PC-9 (cell line): ENCODE measurements at regions not wholly inside any gene's neighbourhood (a gene's known extent, or its start where the extent isn't known, plus 50 kb on each side); places are given as distances from the start of the nearest gene placed in this dataset.
A peak's percentile ranks its signal among the peaks of the same experiment; 100 is the strongest.

Source experiments
- BruUV-seq: library from RNA; stranded (reverse); fragments of 400-500 nt; replicated peaks from 2 replicates; lab custom pipeline; 2021; lab: Mats Ljungman, UMichigan
- CTCF ChIA-PET: fragments of 300-600 bp; sonication (Branson Sonifier 250); formaldehyde crosslinking; loops from one replicate; lab custom pipeline; 2022; ENCODE audit warnings: antibody characterized with exemption; lab: Charles Lee
- POLR2A ChIA-PET: fragments of 300-600 bp; sonication (Branson Sonifier 250); formaldehyde crosslinking; loops from one replicate; lab custom pipeline; 2022; ENCODE audit warnings: antibody characterized with exemption; ENCODE audit not compliant: unreplicated experiment; lab: Charles Lee
- DNase-seq, 2 experiments: peaks; one replicate each; pipeline versions ENCODE4 v3.0.0 to v3.0.0-alpha.2; 2015 to 2022; ENCODE audit warnings: mixed read lengths in 1 of 2
- H2AFZ ChIP-seq: fragments of 200-600 bp; sonication (generic); 2 replicates; pipeline ENCODE4 v1.8.1; 2017; ENCODE audit warnings: antibody characterized with exemption
- H3F3A ChIP-seq: fragments of 200-600 bp; sonication (generic); 2 replicates; pipeline ENCODE4 v1.8.1; 2017; ENCODE audit warnings: antibody characterized with exemption, mild to moderate bottlenecking, low read depth; ENCODE audit not compliant: insufficient read depth
- H3K27ac ChIP-seq: fragments of 200-600 bp; sonication (generic); 2 replicates; pipeline ENCODE4 v1.6.1; 2016; ENCODE audit warnings: mixed run types
- H3K27me3 ChIP-seq: fragments of 200-600 bp; sonication (generic); 2 replicates; pipeline ENCODE4 v1.6.1; 2016; ENCODE audit warnings: low read depth, mixed run types; ENCODE audit not compliant: insufficient read depth
- H3K36me3 ChIP-seq: fragments of 200-600 bp; sonication (generic); 2 replicates; pipeline ENCODE4 v1.6.1; 2016; ENCODE audit warnings: low read depth, mixed run types
- H3K4me1 ChIP-seq: fragments of 200-600 bp; sonication (generic); replicated peaks from 2 replicates; pipeline ENCODE4 v1.6.1; 2016; ENCODE audit warnings: mixed run types; ENCODE audit not compliant: insufficient read depth
- H3K4me2 ChIP-seq: fragments of 200-600 bp; sonication (generic); 2 replicates; pipeline ENCODE4 v1.6.1; 2017; ENCODE audit warnings: mixed run types
- H3K4me3 ChIP-seq: fragments of 200-600 bp; sonication (generic); 2 replicates; pipeline ENCODE4 v1.6.1; 2016; ENCODE audit warnings: mixed run types
- H3K79me2 ChIP-seq: fragments of 200-600 bp; sonication (generic); 2 replicates; pipeline ENCODE4 v1.6.1; 2017; ENCODE audit warnings: low read depth, mixed run types
- H3K9me2 ChIP-seq: fragments of 200-600 bp; sonication (generic); 2 replicates; pipeline ENCODE4 v1.8.1; 2017; ENCODE audit warnings: mild to moderate bottlenecking; ENCODE audit not compliant: insufficient read depth
- H3K9me3 ChIP-seq: fragments of 200-600 bp; sonication (generic); 2 replicates; pipeline ENCODE4 v1.8.1; 2016; ENCODE audit warnings: low read depth; ENCODE audit not compliant: insufficient read depth
- H4K20me1 ChIP-seq: fragments of 200-600 bp; sonication (generic); 2 replicates; pipeline ENCODE4 v1.8.1; 2017; ENCODE audit not compliant: insufficient read depth
- CTCF ChIP-seq: fragments of 200-600 bp; sonication (generic); conservative IDR thresholded peaks from 2 replicates; pipeline ENCODE4 v1.6.1; 2017; ENCODE audit warnings: mixed run types, antibody characterized with exemption, mild to moderate bottlenecking, moderate library complexity
- EZH2 ChIP-seq: fragments of 200-600 bp; sonication (generic); IDR thresholded peaks from 2 replicates; pipeline ENCODE4 v1.8.0; 2017; ENCODE audit warnings: antibody characterized with exemption, low read depth
- intact Hi-C: fragments of 100-400 bp; cut with micrococcal nuclease; formaldehyde crosslinking; loops from one replicate; pipeline ENCODE4 v1.10.0; 2022; ENCODE audit not compliant: unreplicated experiment

DNA sequence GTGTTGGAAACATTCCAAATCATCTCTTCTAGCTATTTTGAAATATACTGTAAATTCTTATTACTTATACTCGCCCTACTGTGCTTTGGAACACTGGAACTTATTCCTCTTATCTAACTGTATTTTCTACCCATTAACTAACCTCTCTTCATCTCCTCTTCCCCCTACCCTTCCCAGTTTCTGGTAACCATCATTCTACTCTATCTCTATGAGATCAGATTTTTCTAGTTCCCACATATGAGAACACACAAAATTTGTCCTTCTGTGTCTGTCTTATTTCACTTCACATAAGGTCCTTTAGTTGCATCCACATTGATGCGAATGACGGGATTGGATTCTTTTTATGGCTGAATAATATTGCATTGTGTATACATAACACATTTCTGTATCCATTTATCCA is 1003.8 kb upstream of the INTU start:
- H3K9me3 ChIP-seq, result no peaks in the 10 kb centered on the region
- H3K79me2 ChIP-seq, result no peaks in the 10 kb centered on the region
- H3F3A ChIP-seq, result no peaks in the 10 kb centered on the region
- TF ChIP-seq EZH2 (no peak), CTCF (no peak)
- H3K4me3 ChIP-seq, result no peak overlapping the region
- H4K20me1 ChIP-seq, result no peaks in the 10 kb centered on the region
- no peaks in the 10 kb centered on the region for H3K27me3 ChIP-seq
- ChIA-PET CTCF (interaction anchor here (0.5 kb wide), 1 partner anchor 957 kb away, joined by 4 read pairs; no protein-coding TSS in a partner anchor), POLR2A (no interaction called here)
- H3K36me3 ChIP-seq, result no peaks in the 10 kb centered on the region
- no TSS peak for BruUV-seq
- H3K4me2 ChIP-seq, result no peak overlapping the region
- H3K9me2 ChIP-seq, result no peaks in the 10 kb centered on the region
- H2AFZ ChIP-seq, result no peak overlapping the region
- no peaks in the 10 kb centered on the region for H3K4me1 ChIP-seq
- intact Hi-C loops, result loop anchor here (10.0 kb wide), 1 partner anchor 856 kb away; no protein-coding TSS in a partner anchor
- no peak for DNase-seq
- H3K27ac ChIP-seq, result no peak overlapping the region

DNA sequence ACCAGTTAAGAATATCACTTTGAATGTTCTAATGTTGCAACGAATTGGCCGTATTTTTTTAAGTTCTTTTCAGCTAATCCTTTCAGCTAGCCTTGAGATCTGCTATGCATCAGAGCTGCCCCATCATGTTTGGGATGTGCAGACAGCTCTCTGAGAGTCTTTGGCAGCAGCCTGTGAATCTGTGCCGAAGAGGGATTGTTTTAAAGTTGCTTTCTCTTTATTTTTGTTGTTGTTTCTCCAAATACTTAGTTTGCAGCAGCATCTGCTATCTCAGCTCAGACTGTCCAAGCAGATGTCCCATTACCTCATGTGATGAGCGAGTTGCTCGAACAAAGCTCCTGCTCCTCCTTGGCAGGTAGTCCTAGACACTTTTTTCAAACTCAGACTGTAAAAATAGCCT is 1002.5 kb upstream of the INTU start:
- CTCF ChIA-PET, result no interaction called here
- Histone ChIP-seq H3K36me3 (no peaks in the 10 kb centered on the region), H3K4me1 (no peaks in the 10 kb centered on the region), H3K27me3 (no peaks in the 10 kb centered on the region), H3K9me3 (no peaks in the 10 kb centered on the region), H3K79me2 (no peaks in the 10 kb centered on the region), H3F3A (no peaks in the 10 kb centered on the region), H2AFZ (peak overlapping the region; percentile 20; the same call in 1 of the 2 replicates), H3K4me3 (no peak overlapping the region), H3K9me2 (no peaks in the 10 kb centered on the region), H4K20me1 (no peaks in the 10 kb centered on the region), H3K27ac (no peak overlapping the region), H3K4me2 (no peak overlapping the region)
- POLR2A ChIA-PET, result no interaction called here
- TF ChIP-seq EZH2 (no peak), CTCF (no peak)
- no peak for DNase-seq
- BruUV-seq, result no TSS peak
- intact Hi-C loops, result loop anchor here (10.0 kb wide), 1 partner anchor 495 kb away; no protein-coding TSS in a partner anchor

- no peaks in the 10 kb centered on the region for H3K79me2 ChIP-seq
- no peaks in the 10 kb centered on the region for H3K9me2 ChIP-seq
- no peaks in the 10 kb centered on the region for H3F3A ChIP-seq
- BruUV-seq, result no TSS peak
- no peaks in the 10 kb centered on the region for H4K20me1 ChIP-seq
- no peak overlapping the region for H2AFZ ChIP-seq
- no peak for DNase-seq
- H3K27ac ChIP-seq, result no peak overlapping the region
- TF ChIP-seq EZH2 (no peak), CTCF (no peak)
- intact Hi-C loops, result loop anchor here (10.0 kb wide), 1 partner anchor 491 kb away; no protein-coding TSS in a partner anchor
- no peaks in the 10 kb centered on the region for H3K4me1 ChIP-seq
- ChIA-PET POLR2A (no interaction called here), CTCF (no interaction called here)
- H3K4me2 ChIP-seq, result no peak overlapping the region
- H3K9me3 ChIP-seq, result no peaks in the 10 kb centered on the region
- no peaks in the 10 kb centered on the region for H3K36me3 ChIP-seq
- no peaks in the 10 kb centered on the region for H3K27me3 ChIP-seq
- no peak overlapping the region for H3K4me3 ChIP-seq
Observed at GRCh38 chr4:126633306-126633705, 999.5 kb upstream of the INTU start.
